ENCODE measurements at regions not wholly inside any gene's neighbourhood (a gene's known extent, or its start where the extent isn't known, plus 50 kb on each side); places are given as distances from the start of the nearest gene placed in this dataset.

DNA sequence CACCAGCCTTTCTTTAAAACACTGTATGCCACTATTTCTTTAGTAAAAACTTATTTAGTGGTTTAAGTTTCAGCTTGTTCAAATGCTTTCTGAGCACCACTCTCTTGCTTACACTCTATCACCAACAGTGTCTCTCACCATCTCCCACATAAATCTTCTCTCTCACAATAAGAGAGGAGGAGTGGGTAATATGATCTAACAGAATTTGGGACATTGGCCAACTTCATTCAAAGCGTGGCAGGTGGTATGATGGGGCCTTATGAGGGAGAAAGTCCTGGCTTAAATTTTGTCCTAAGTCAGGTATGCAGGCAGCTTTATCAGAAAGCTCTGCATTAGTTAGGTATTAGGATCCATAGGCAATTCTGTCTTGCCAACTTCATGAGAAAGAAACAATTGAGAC lies 1132.5 kb downstream of the TUSC7 start:
- Mint-ChIP-seq H3K27ac (no peak overlapping the region), H3K27me3 (peaks cover 3% of the 10 kb centered on the region), H3K4me1 (ENCODE audit: unreplicated experiment) (peaks cover 4% of the 10 kb centered on the region), H3K9me3 (no peaks in the 10 kb centered on the region), H3K36me3 (no peaks in the 10 kb centered on the region), H3K4me3 (no peak overlapping the region)
- TF ChIP-seq, protein P1, sequence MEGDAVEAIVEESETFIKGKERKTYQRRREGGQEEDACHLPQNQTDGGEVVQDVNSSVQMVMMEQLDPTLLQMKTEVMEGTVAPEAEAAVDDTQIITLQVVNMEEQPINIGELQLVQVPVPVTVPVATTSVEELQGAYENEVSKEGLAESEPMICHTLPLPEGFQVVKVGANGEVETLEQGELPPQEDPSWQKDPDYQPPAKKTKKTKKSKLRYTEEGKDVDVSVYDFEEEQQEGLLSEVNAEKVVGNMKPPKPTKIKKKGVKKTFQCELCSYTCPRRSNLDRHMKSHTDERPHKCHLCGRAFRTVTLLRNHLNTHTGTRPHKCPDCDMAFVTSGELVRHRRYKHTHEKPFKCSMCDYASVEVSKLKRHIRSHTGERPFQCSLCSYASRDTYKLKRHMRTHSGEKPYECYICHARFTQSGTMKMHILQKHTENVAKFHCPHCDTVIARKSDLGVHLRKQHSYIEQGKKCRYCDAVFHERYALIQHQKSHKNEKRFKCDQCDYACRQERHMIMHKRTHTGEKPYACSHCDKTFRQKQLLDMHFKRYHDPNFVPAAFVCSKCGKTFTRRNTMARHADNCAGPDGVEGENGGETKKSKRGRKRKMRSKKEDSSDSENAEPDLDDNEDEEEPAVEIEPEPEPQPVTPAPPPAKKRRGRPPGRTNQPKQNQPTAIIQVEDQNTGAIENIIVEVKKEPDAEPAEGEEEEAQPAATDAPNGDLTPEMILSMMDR (conservative IDR thresholded peaks at IDR 0.05), result no peak
- no peak for DNase-seq (ENCODE audit: extremely low spot score, unreplicated experiment)

DNA sequence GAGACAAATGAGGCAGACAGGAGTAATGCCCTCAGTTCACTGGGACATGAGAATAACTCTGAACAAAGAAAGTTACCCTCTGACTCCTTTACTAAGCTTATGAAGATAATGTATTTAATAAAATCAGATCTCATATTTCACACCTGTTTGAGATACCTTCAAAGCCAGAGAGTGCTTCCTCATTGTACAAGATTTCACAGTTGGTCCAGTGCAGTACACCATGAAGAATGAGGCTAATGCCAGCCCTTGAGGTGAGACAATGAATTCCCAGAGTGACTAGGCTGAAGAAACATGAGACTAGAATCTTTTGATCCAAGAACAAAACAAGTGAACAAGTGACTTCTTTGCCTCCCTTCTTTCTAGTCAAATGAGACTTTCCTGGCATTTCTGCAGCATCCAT lies 1133.8 kb downstream of the TUSC7 start:
- Mint-ChIP-seq H3K27me3 (peaks cover 3% of the 10 kb centered on the region), H3K4me1 (ENCODE audit: unreplicated experiment) (peaks cover 4% of the 10 kb centered on the region), H3K4me3 (no peak overlapping the region), H3K36me3 (no peaks in the 10 kb centered on the region), H3K27ac (no peak overlapping the region), H3K9me3 (no peaks in the 10 kb centered on the region)
- TF ChIP-seq, protein P1 (conservative IDR thresholded peaks at IDR 0.05), result no peak
- DNase-seq (ENCODE audit: extremely low spot score, unreplicated experiment), result no peak

DNA sequence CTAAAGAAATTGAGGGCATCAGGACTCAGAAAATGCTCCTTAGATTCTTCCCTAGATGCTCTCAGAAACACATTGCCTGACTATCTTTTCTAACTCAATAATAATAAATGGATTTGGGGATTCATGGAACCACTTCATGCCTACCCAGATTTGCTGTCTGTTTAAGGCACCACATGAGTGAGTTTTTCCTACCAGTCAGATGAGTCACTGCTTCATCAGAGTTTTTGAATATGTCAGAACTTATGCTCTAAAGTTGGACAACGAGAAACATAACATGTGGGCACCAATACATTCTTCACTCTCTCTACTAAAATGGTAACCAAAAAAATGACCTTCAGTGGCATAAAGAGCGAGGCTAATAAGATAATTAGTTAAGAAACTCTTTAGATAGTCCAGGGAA lies 1135.1 kb downstream of the TUSC7 start:
- no peaks in the 10 kb centered on the region for H3K36me3 Mint-ChIP-seq
- no peaks in the 10 kb centered on the region for H3K9me3 Mint-ChIP-seq
- no peak for DNase-seq (ENCODE audit: extremely low spot score, unreplicated experiment)
- peaks cover 3% of the 10 kb centered on the region for H3K27me3 Mint-ChIP-seq
- H3K4me1 Mint-ChIP-seq (ENCODE audit: unreplicated experiment), result peaks cover 4% of the 10 kb centered on the region
- H3K27ac Mint-ChIP-seq, result no peak overlapping the region
- no peak overlapping the region for H3K4me3 Mint-ChIP-seq
- TF ChIP-seq, protein P1 (conservative IDR thresholded peaks at IDR 0.05), result no peak

DNA sequence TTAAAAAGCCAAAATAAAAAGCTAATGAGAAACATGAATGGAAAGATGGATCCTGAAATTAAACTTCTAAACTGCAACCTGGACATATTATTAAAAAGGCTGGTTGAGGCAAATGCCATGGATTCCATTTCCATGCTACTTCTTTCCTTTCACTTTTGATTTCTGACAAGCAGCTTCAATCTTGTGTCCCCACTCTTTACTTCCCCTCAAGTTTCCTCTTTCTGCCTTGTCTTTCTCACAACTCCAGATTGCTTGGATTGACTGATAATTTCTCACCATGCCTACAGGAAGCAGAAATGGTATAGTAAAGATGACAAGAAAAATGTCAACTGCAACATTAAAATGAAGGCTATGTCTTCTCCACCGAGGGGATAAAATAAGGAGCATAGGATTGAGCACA lies 1136.7 kb downstream of the TUSC7 start:
- TF ChIP-seq, protein P1 (conservative IDR thresholded peaks at IDR 0.05), result no peak

GRCh38 chr3:117848606-117849005 lies 1139.0 kb downstream of the TUSC7 start:
- H3K27ac Mint-ChIP-seq, result no peak overlapping the region
- DNase-seq (ENCODE audit: extremely low spot score, unreplicated experiment), result no peak
- TF ChIP-seq, protein P1 (conservative IDR thresholded peaks at IDR 0.05), result no peak
- peaks cover 3% of the 10 kb centered on the region for H3K27me3 Mint-ChIP-seq
- H3K4me3 Mint-ChIP-seq, result no peak overlapping the region
- no peaks in the 10 kb centered on the region for H3K9me3 Mint-ChIP-seq
- H3K4me1 Mint-ChIP-seq (ENCODE audit: unreplicated experiment), result peaks cover 4% of the 10 kb centered on the region
- H3K36me3 Mint-ChIP-seq, result no peaks in the 10 kb centered on the region

More for the DNA sequence above, 1136.7 kb downstream of the TUSC7 start:
- DNase-seq (ENCODE audit: extremely low spot score, unreplicated experiment), result no peak
- H3K36me3 Mint-ChIP-seq, result no peaks in the 10 kb centered on the region
- H3K27me3 Mint-ChIP-seq, result peaks cover 3% of the 10 kb centered on the region
- H3K4me1 Mint-ChIP-seq (ENCODE audit: unreplicated experiment), result peaks cover 4% of the 10 kb centered on the region
- no peak overlapping the region for H3K4me3 Mint-ChIP-seq
- no peak overlapping the region for H3K27ac Mint-ChIP-seq
- H3K9me3 Mint-ChIP-seq, result no peaks in the 10 kb centered on the region

All from type B pancreatic cell (in vitro differentiated cells).